Type B pancreatic cell (in vitro differentiated cells): ENCODE measurements at regions not wholly inside any gene's neighbourhood (a gene's known extent, or its start where the extent isn't known, plus 50 kb on each side); places are given as distances from the start of the nearest gene placed in this dataset.

Source experiments
- DNase-seq: peaks from one replicate; pipeline ENCODE4 v3.0.0; 2021; ENCODE audit warnings: mixed read lengths; ENCODE audit not compliant: unreplicated experiment; ENCODE audit errors: extremely low spot score
- H3K27ac Mint-ChIP-seq: 2 replicates; pipeline ENCODE4 v1.8.0; 2021; ENCODE audit warnings: mild to moderate bottlenecking, mixed read lengths
- H3K27me3 Mint-ChIP-seq: 2 replicates; pipeline ENCODE4 v1.8.0; 2021; ENCODE audit warnings: mixed read lengths
- H3K36me3 Mint-ChIP-seq: 2 replicates; pipeline ENCODE4 v1.8.0; 2021; ENCODE audit warnings: mixed read lengths
- H3K4me1 Mint-ChIP-seq: one replicate; pipeline ENCODE4 v1.8.0; 2021; ENCODE audit warnings: mixed read lengths; ENCODE audit not compliant: unreplicated experiment
- H3K4me3 Mint-ChIP-seq: 2 replicates; pipeline ENCODE4 v1.8.0; 2021; ENCODE audit warnings: mild to moderate bottlenecking, mixed read lengths
- H3K9me3 Mint-ChIP-seq: 2 replicates; pipeline ENCODE4 v1.8.0; 2021; ENCODE audit warnings: mixed read lengths
- TF ChIP-seq, protein P1 (sequence below): fragments of 200-600 bp; sonication (generic); conservative IDR thresholded peaks from 2 replicates; pipeline ENCODE4 v1.5.0; 2021; ENCODE audit warnings: antibody characterized with exemption, mild to moderate bottlenecking

DNA sequence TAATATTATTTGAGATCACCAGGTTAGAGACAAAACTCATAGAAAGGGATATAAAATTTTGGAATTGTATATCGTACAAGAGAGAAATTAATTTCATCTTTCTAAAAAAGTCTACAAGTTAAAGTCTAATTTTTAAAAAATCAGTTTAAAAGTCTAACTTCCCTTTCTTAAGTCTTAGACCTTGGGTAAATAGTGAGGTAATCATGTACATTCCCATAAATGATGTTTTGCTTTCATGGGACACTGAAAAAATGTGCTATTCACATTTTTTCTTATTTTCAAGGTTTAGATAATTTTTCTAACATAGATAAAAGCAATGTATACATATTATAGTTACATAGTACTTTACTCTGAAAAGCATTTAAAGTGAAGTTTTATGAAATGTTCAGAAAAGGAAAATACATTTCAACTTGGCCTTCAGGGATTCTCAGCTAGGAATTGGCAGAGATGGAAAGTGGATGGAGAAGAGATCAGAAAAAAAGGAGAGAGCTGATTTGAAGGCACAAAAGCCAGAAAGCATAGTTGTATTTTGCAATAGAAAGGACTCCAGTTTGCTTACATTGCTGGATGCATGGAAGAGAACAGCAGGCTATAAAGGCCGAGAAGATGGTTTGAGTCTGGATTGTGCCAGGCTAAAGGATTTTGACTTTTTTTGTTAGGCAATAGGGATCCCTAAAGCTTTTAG is 194.0 kb downstream of the CASP12 start:
- no peak overlapping the region for H3K27ac Mint-ChIP-seq
- no peak overlapping the region for H3K4me3 Mint-ChIP-seq

DNA sequence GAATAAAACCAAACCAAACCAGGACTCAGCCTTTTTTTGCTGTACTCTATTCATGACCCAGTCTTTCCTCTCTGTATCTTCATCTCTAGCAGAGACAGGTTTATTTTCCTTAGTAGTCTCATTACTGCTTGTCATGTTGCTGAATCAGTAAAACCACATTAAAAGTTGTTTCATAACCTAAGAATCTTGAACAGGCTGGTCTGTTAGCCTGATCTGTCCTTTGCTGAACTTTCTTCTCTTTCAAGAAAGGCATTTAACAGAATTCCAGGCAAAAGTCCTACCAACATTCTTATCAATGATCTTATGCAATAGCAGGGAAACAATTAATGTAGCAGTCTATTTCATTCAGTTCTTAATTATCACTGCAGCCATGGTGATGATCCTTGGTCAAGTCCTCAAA is 197.7 kb downstream of the CASP12 start:
- H3K9me3 Mint-ChIP-seq, result no peaks in the 10 kb centered on the region
- no peaks in the 10 kb centered on the region for H3K27me3 Mint-ChIP-seq
- H3K4me3 Mint-ChIP-seq, result no peak overlapping the region
- H3K36me3 Mint-ChIP-seq, result no peaks in the 10 kb centered on the region
- TF ChIP-seq, protein P1, sequence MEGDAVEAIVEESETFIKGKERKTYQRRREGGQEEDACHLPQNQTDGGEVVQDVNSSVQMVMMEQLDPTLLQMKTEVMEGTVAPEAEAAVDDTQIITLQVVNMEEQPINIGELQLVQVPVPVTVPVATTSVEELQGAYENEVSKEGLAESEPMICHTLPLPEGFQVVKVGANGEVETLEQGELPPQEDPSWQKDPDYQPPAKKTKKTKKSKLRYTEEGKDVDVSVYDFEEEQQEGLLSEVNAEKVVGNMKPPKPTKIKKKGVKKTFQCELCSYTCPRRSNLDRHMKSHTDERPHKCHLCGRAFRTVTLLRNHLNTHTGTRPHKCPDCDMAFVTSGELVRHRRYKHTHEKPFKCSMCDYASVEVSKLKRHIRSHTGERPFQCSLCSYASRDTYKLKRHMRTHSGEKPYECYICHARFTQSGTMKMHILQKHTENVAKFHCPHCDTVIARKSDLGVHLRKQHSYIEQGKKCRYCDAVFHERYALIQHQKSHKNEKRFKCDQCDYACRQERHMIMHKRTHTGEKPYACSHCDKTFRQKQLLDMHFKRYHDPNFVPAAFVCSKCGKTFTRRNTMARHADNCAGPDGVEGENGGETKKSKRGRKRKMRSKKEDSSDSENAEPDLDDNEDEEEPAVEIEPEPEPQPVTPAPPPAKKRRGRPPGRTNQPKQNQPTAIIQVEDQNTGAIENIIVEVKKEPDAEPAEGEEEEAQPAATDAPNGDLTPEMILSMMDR, result no peak
- peak overlapping the region; percentile 52 for H3K27ac Mint-ChIP-seq
- DNase-seq, result no peak
- H3K4me1 Mint-ChIP-seq, result peaks cover 17% of the 10 kb centered on the region

More for the DNA sequence above, 194.0 kb downstream of the CASP12 start:
- Mint-ChIP-seq H3K4me1 (peaks cover 24% of the 10 kb centered on the region), H3K9me3 (no peaks in the 10 kb centered on the region), H3K27me3 (no peaks in the 10 kb centered on the region), H3K36me3 (no peaks in the 10 kb centered on the region)
- TF ChIP-seq, protein P1, result no peak
- no peak for DNase-seq

DNA sequence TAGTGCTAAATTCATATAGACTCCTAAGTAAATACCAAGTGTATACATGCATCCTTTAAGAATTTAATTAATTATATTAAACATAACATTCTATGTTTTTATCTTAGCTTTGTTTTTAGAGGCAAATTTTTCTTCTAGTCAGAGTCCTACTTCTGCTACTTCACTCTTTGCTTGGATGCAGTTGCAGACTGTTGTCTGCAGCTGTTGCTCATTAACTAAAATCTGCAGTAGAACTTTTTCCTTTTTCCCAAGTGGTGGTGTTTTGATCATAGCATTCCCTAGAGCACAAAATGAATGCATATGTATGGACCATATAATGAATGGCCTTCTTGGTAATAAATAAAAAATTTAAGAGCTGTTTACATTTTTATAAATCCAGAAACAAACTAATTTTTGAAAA is 198.3 kb downstream of the CASP12 start:
- no peaks in the 10 kb centered on the region for H3K9me3 Mint-ChIP-seq
- no peaks in the 10 kb centered on the region for H3K27me3 Mint-ChIP-seq
- TF ChIP-seq, protein P1, result no peak
- H3K27ac Mint-ChIP-seq, result no peak overlapping the region
- H3K4me1 Mint-ChIP-seq, result peaks cover 12% of the 10 kb centered on the region
- H3K4me3 Mint-ChIP-seq, result no peak overlapping the region
- no peaks in the 10 kb centered on the region for H3K36me3 Mint-ChIP-seq
- no peak for DNase-seq

DNA sequence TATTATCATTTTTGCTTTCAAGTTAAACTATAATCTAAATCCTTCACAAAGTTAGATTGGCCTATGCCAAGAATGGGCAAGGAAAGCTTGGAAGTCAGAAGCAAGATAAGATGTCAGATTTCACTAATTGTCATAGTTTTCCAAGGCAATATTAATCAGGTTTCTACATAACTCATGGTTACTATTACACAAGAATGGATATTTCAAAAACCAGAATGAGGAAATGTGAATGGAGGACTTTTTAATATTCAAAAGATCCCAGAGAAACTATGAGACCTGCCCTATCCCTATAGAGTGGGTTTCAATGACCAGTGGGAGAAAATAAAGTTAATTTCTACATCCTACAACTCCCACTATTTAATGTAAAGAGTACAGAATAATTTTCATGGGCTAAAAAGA is 203.2 kb downstream of the CASP12 start:
- H3K27ac Mint-ChIP-seq, result peak overlapping the region; percentile 2
- H3K36me3 Mint-ChIP-seq, result no peaks in the 10 kb centered on the region
- no peak for DNase-seq
- TF ChIP-seq, protein P1, result no peak
- peaks cover 12% of the 10 kb centered on the region for H3K4me1 Mint-ChIP-seq
- H3K4me3 Mint-ChIP-seq, result no peak overlapping the region
- no peaks in the 10 kb centered on the region for H3K27me3 Mint-ChIP-seq
- H3K9me3 Mint-ChIP-seq, result no peaks in the 10 kb centered on the region

DNA sequence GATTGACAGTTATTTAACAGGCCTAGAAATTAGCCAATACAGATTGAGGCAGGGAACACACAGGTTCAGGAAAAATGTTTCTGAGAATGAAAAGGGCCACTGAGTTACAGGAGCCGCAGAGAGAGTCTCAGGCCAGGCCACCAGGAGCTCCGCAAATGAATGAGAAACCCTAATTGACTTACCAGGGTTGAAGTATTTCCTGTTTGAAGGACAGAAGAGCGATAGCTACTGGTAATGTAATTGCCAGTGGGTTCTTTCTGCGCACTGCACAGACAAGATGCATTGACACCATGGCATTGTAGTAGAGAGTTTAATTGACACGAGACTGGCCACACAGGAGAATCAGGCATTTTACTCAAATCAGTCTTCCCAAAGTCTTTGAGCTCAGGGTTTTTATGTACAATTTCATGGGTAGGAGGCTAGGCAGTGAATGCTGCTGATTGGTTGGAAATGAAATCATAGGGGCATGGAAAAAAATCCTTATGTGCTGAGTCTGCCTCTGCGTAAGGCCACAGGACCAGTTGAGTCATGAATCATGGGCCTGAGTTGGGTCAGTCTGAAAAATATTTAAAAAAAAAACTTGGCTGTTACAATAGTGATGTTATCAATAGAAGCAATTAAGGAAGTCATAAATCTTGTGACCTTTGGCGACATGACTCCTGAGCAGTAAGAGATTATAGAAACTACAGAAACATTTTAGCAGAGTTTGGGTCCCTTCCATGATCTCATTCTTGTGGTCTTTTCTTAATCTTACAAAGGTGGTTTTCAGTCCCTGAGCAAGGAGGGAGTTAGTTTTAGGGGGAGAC is 203.8 kb downstream of the CASP12 start:
- TF ChIP-seq, protein P1, result no peak
- peaks cover 12% of the 10 kb centered on the region for H3K4me1 Mint-ChIP-seq
- DNase-seq, result no peak
- H3K36me3 Mint-ChIP-seq, result no peaks in the 10 kb centered on the region
- peak overlapping the region; percentile 2 for H3K27ac Mint-ChIP-seq
- H3K9me3 Mint-ChIP-seq, result no peaks in the 10 kb centered on the region
- no peak overlapping the region for H3K4me3 Mint-ChIP-seq
- no peaks in the 10 kb centered on the region for H3K27me3 Mint-ChIP-seq
